Naive thymus-derived CD4-positive, alpha-beta T cell (primary cell): ENCODE measurements at regions not wholly inside any gene's neighbourhood (a gene's known extent, or its start where the extent isn't known, plus 50 kb on each side); places are given as distances from the start of the nearest gene placed in this dataset.

Source experiments
- ATAC-seq: fragments of 150-1000 bp; cut with Tn5 transposase; 2 replicates; pipeline ENCODE4 v1.10.0; 2021; ENCODE audit warnings: mild to moderate bottlenecking, moderate library complexity
- CTCF ChIA-PET: fragments of 350-600 bp; sonication (Branson Sonifier 250); formaldehyde crosslinking; loops from one replicate; lab custom pipeline; 2021; ENCODE audit warnings: antibody characterized with exemption; lab: Charles Lee
- POLR2A ChIA-PET: fragments of 350-600 bp; sonication (Branson Sonifier 250); formaldehyde crosslinking; loops from one replicate; lab custom pipeline; 2021; ENCODE audit warnings: antibody characterized with exemption, inconsistent platforms; lab: Charles Lee
- DNase-seq, 9 donors: peaks; one replicate each; pipeline versions ENCODE4 v3.0.0 to v3.0.0-alpha.2; 2020 to 2022; ENCODE audit warnings: mixed read lengths in 1 of 9
- H3K27ac ChIP-seq: one replicate; pipeline ENCODE4 v1.7.0; 2013; ENCODE audit warnings: mild to moderate bottlenecking, low read depth, low read length, moderate library complexity
- H3K27me3 ChIP-seq, 2 donors: one replicate each; pipeline ENCODE4 v1.7.0; 2013; ENCODE audit warnings: low read length in 2 of 2, mild to moderate bottlenecking in 2 of 2, moderate library complexity in 2 of 2; ENCODE audit not compliant: control insufficient read depth in 2 of 2, insufficient read depth in 2 of 2
- H3K36me3 ChIP-seq, 3 experiments: 1 replicate in 2 of 3; 2 replicates in 1 of 3; pipeline ENCODE4 v1.7.0; 2013; ENCODE audit warnings: low read length in 3 of 3, mild to moderate bottlenecking in 3 of 3, moderate library complexity in 1 of 3; ENCODE audit not compliant: insufficient read depth in 3 of 3, control insufficient read depth in 2 of 3
- H3K4me1 ChIP-seq, 2 donors: one replicate each; pipeline ENCODE4 v1.7.0; 2013; ENCODE audit warnings: low read length in 2 of 2, mild to moderate bottlenecking in 2 of 2, moderate library complexity in 1 of 2; ENCODE audit not compliant: control insufficient read depth in 2 of 2, insufficient read depth in 2 of 2
- H3K4me3 ChIP-seq: 2 replicates; pipeline ENCODE4 v1.7.0; 2013; ENCODE audit warnings: mild to moderate bottlenecking, low read length
- H3K9me3 ChIP-seq, 3 experiments: 1 replicate in 2 of 3; 2 replicates in 1 of 3; pipeline ENCODE4 v1.7.0; 2013; ENCODE audit warnings: low read length in 3 of 3; ENCODE audit not compliant: control insufficient read depth in 2 of 3
- H3K27ac Mint-ChIP-seq, 9 donors: one replicate each; pipeline ENCODE4 v1.8.0; 2020 to 2022; ENCODE audit warnings: mixed read lengths in 9 of 9, mild to moderate bottlenecking in 8 of 9, moderate library complexity in 5 of 9, inconsistent platforms in 2 of 9
- H3K27me3 Mint-ChIP-seq, 5 donors: one replicate each; pipeline ENCODE4 v1.8.0; 2021 to 2022; ENCODE audit warnings: mixed read lengths in 5 of 5, mild to moderate bottlenecking in 1 of 5
- H3K36me3 Mint-ChIP-seq, 5 donors: one replicate each; pipeline ENCODE4 v1.8.0; 2020 to 2022; ENCODE audit warnings: mixed read lengths in 5 of 5, mild to moderate bottlenecking in 3 of 5, inconsistent platforms in 1 of 5
- H3K4me1 Mint-ChIP-seq, 7 donors: one replicate each; pipeline ENCODE4 v1.8.0; 2020 to 2022; ENCODE audit warnings: mixed read lengths in 7 of 7, mild to moderate bottlenecking in 3 of 7, inconsistent platforms in 1 of 7
- H3K4me3 Mint-ChIP-seq, 10 donors: one replicate each; pipeline ENCODE4 v1.8.0; 2020 to 2022; ENCODE audit warnings: mild to moderate bottlenecking in 10 of 10, mixed read lengths in 10 of 10, moderate library complexity in 6 of 10, inconsistent platforms in 2 of 10
- H3K9me3 Mint-ChIP-seq, 11 donors: one replicate each; pipeline ENCODE4 v1.8.0; 2020 to 2022; ENCODE audit warnings: mixed read lengths in 11 of 11, mild to moderate bottlenecking in 4 of 11, inconsistent platforms in 1 of 11, moderate library complexity in 1 of 11
- intact Hi-C, 2 donors: fragments of 100-400 bp; cut with micrococcal nuclease; formaldehyde crosslinking; loops; one replicate each; pipeline ENCODE4 v1.15.1; 2023

GRCh38 chr5:90287036-90287435 lies 122.5 kb downstream of the CETN3 start:
- POLR2A ChIA-PET: no interaction called here
- no peaks in the 10 kb centered on the region for H3K4me1 ChIP-seq
- H3K27ac ChIP-seq: no peak overlapping the region
- H3K9me3 Mint-ChIP-seq: peaks cover 0 to 6% (median 0%) of the 10 kb centered on the region in 11 donors
- no peaks in the 10 kb centered on the region for H3K27me3 ChIP-seq
- no peak overlapping the region for H3K4me3 ChIP-seq
- no peaks in the 10 kb centered on the region for H3K36me3 ChIP-seq
- H3K4me1 Mint-ChIP-seq: no peaks in the 10 kb centered on the region
- DNase-seq (no peak), ATAC-seq (no peak)
- no peak overlapping the region for H3K27ac Mint-ChIP-seq
- CTCF ChIA-PET: no interaction called here
- no peaks in the 10 kb centered on the region for H3K36me3 Mint-ChIP-seq
- intact Hi-C loops: no loop called here
- H3K9me3 ChIP-seq: no peaks in the 10 kb centered on the region
- no peak overlapping the region for H3K4me3 Mint-ChIP-seq
- peaks cover 0 to 25% (median 19%) of the 10 kb centered on the region in 5 donors for H3K27me3 Mint-ChIP-seq

- no peak overlapping the region for H3K27ac Mint-ChIP-seq
- no peaks in the 10 kb centered on the region for H3K36me3 Mint-ChIP-seq
- CTCF ChIA-PET: no interaction called here
- Histone ChIP-seq H3K4me3 (no peak overlapping the region), H3K27me3 (no peaks in the 10 kb centered on the region), H3K36me3 (no peaks in the 10 kb centered on the region), H3K27ac (no peak overlapping the region), H3K9me3 (no peaks in the 10 kb centered on the region), H3K4me1 (no peaks in the 10 kb centered on the region)
- peaks cover 0 to 30% (median 24%) of the 10 kb centered on the region in 5 donors for H3K27me3 Mint-ChIP-seq
- ATAC-seq (no peak), DNase-seq (no peak)
- H3K9me3 Mint-ChIP-seq: peaks cover 0 to 7% (median 0%) of the 10 kb centered on the region in 11 donors
- H3K4me3 Mint-ChIP-seq: no peak overlapping the region
- H3K4me1 Mint-ChIP-seq: no peaks in the 10 kb centered on the region
- intact Hi-C loops: no loop called here
- POLR2A ChIA-PET: no interaction called here
Observed at GRCh38 chr5:90285581-90285980, 124.0 kb downstream of the CETN3 start.

GRCh38 chr5:90284375-90284774 lies 125.2 kb downstream of the CETN3 start:
- Mint-ChIP-seq H3K4me3 (no peak overlapping the region), H3K27ac (no peak overlapping the region), H3K9me3 (peaks cover 0 to 7% (median 0%) of the 10 kb centered on the region in 11 donors), H3K27me3 (peaks cover 0 to 27% (median 21%) of the 10 kb centered on the region in 5 donors), H3K4me1 (no peaks in the 10 kb centered on the region), H3K36me3 (no peaks in the 10 kb centered on the region)
- POLR2A ChIA-PET: no interaction called here
- Histone ChIP-seq H3K9me3 (no peaks in the 10 kb centered on the region), H3K27ac (no peak overlapping the region), H3K4me1 (no peaks in the 10 kb centered on the region), H3K4me3 (no peak overlapping the region), H3K36me3 (no peaks in the 10 kb centered on the region), H3K27me3 (no peaks in the 10 kb centered on the region)
- no peak for DNase-seq
- CTCF ChIA-PET: no interaction called here
- intact Hi-C loops: no loop called here
- no peak for ATAC-seq

- Mint-ChIP-seq H3K36me3 (no peaks in the 10 kb centered on the region), H3K4me3 (no peak overlapping the region), H3K27ac (no peak overlapping the region), H3K4me1 (no peaks in the 10 kb centered on the region), H3K9me3 (peaks cover 0 to 7% (median 0%) of the 10 kb centered on the region in 11 donors), H3K27me3 (peaks cover 2 to 42% (median 25%) of the 10 kb centered on the region in 5 donors)
- ChIA-PET CTCF (no interaction called here), POLR2A (no interaction called here)
- ATAC-seq: no peak
- no peaks in the 10 kb centered on the region for H3K9me3 ChIP-seq
- H3K36me3 ChIP-seq: no peaks in the 10 kb centered on the region
- H3K4me3 ChIP-seq: no peak overlapping the region
- H3K27me3 ChIP-seq: no peaks in the 10 kb centered on the region
- no peak overlapping the region for H3K27ac ChIP-seq
- no peak for DNase-seq
- no peaks in the 10 kb centered on the region for H3K4me1 ChIP-seq
- intact Hi-C loops: no loop called here
Observed at GRCh38 chr5:90279091-90279490, 130.5 kb downstream of the CETN3 start.

- CTCF ChIA-PET: no interaction called here
- Mint-ChIP-seq H3K9me3 (no peaks in the 10 kb centered on the region), H3K36me3 (no peaks in the 10 kb centered on the region), H3K27me3 (peaks cover 5 to 36% (median 7%) of the 10 kb centered on the region in 5 donors), H3K27ac (no peak overlapping the region), H3K4me1 (no peaks in the 10 kb centered on the region), H3K4me3 (no peak overlapping the region)
- H3K4me3 ChIP-seq: no peak overlapping the region
- no peaks in the 10 kb centered on the region for H3K4me1 ChIP-seq
- no peak for ATAC-seq
- no peaks in the 10 kb centered on the region for H3K36me3 ChIP-seq
- no peak for DNase-seq
- no peaks in the 10 kb centered on the region for H3K9me3 ChIP-seq
- POLR2A ChIA-PET: no interaction called here
- H3K27me3 ChIP-seq: no peaks in the 10 kb centered on the region
- intact Hi-C loops: no loop called here
- H3K27ac ChIP-seq: no peak overlapping the region
Observed at GRCh38 chr5:90274216-90274615, 135.3 kb downstream of the CETN3 start.

- ATAC-seq (no peak), DNase-seq (no peak)
- Histone ChIP-seq H3K4me1 (no peaks in the 10 kb centered on the region), H3K27me3 (no peaks in the 10 kb centered on the region), H3K4me3 (no peak overlapping the region), H3K9me3 (no peaks in the 10 kb centered on the region), H3K27ac (no peak overlapping the region), H3K36me3 (no peaks in the 10 kb centered on the region)
- Mint-ChIP-seq H3K9me3 (peaks cover 0 to 2% (median 0%) of the 10 kb centered on the region in 11 donors), H3K4me1 (peaks cover 0 to 3% (median 0%) of the 10 kb centered on the region in 7 donors), H3K4me3 (no peak overlapping the region), H3K27ac (no peak overlapping the region), H3K36me3 (no peaks in the 10 kb centered on the region), H3K27me3 (peaks cover 0 to 9% (median under 1%) of the 10 kb centered on the region in 5 donors)
- CTCF ChIA-PET: interaction anchor here (0.6 kb wide), 1 partner anchor 23 kb away, joined by 3 read pairs; no protein-coding TSS in a partner anchor
- POLR2A ChIA-PET: no interaction called here
- intact Hi-C loops: loop anchor here (5.0 to 10.0 kb wide), 4 partner anchors 165 to 517 kb away; no protein-coding TSS in a partner anchor
Observed at GRCh38 chr5:90267646-90268045, 141.9 kb downstream of the CETN3 start.

- intact Hi-C loops: loop anchor here (1.0 to 10.0 kb wide), 7 partner anchors 167 to 1538 kb away; no protein-coding TSS in a partner anchor
- DNase-seq: no peak
- Mint-ChIP-seq H3K27me3 (peaks cover 0 to 4% (median 0%) of the 10 kb centered on the region in 5 donors), H3K4me3 (no peak overlapping the region), H3K27ac (no peak overlapping the region), H3K4me1 (peaks cover 0 to 3% (median 0%) of the 10 kb centered on the region in 7 donors), H3K9me3 (peaks cover 0 to 2% (median 0%) of the 10 kb centered on the region in 11 donors), H3K36me3 (no peaks in the 10 kb centered on the region)
- POLR2A ChIA-PET: no interaction called here
- no peak for ATAC-seq
- H3K27ac ChIP-seq: no peak overlapping the region
- CTCF ChIA-PET: interaction anchor here (0.8 to 1.9 kb wide), 3 partner anchors 13 to 1536 kb away, joined by 3 to 23 read pairs (median 3); no protein-coding TSS in a partner anchor
- H3K4me1 ChIP-seq: no peaks in the 10 kb centered on the region
- no peaks in the 10 kb centered on the region for H3K36me3 ChIP-seq
- no peaks in the 10 kb centered on the region for H3K27me3 ChIP-seq
- no peaks in the 10 kb centered on the region for H3K9me3 ChIP-seq
- no peak overlapping the region for H3K4me3 ChIP-seq
Observed at GRCh38 chr5:90265545-90265857, 144.1 kb downstream of the CETN3 start.
